Neuronal stem cell (in vitro differentiated cells): ENCODE measurements at regions not wholly inside any gene's neighbourhood (a gene's known extent, or its start where the extent isn't known, plus 50 kb on each side); places are given as distances from the start of the nearest gene placed in this dataset.
"Not testable (repeated sequence)": the region's sequence is repeated elsewhere in the genome, so short reads cannot be mapped to it uniquely, and the experiment has no call there.

Experiments used
- DNase-seq: peaks from one replicate; pipeline ENCODE4 v3.0.0-alpha.2; 2013; ENCODE audit warnings: low spot score
- H2AFZ ChIP-seq: one replicate; pipeline ENCODE4 v1.6.1; 2013; ENCODE audit warnings: mild to moderate bottlenecking, low read length, inconsistent platforms
- H2AK5ac ChIP-seq: 2 replicates; pipeline ENCODE4 v1.6.1; 2013; ENCODE audit warnings: low read depth, mild to moderate bottlenecking, inconsistent platforms, low read length, moderate library complexity, mixed read lengths
- H2BK120ac ChIP-seq: 2 replicates; pipeline ENCODE4 v1.6.1; 2013; ENCODE audit warnings: low read depth, mild to moderate bottlenecking, inconsistent platforms, low read length, moderate library complexity, mixed read lengths
- H2BK12ac ChIP-seq: one replicate; pipeline ENCODE4 v1.6.1; 2013; ENCODE audit warnings: low read length, inconsistent platforms
- H2BK15ac ChIP-seq: 2 replicates; pipeline ENCODE4 v1.6.1; 2013; ENCODE audit warnings: mild to moderate bottlenecking, low read length, inconsistent platforms, mixed read lengths
- H2BK5ac ChIP-seq: one replicate; pipeline ENCODE4 v1.6.1; 2013; ENCODE audit warnings: inconsistent platforms, mild to moderate bottlenecking, low read length, moderate library complexity
- H3K14ac ChIP-seq: one replicate; pipeline ENCODE4 v1.6.1; 2013; ENCODE audit warnings: low read length, inconsistent platforms
- H3K18ac ChIP-seq: 2 replicates; pipeline ENCODE4 v1.6.1; 2013; ENCODE audit warnings: low read length, inconsistent platforms
- H3K23ac ChIP-seq: 2 replicates; pipeline ENCODE4 v1.6.1; 2013; ENCODE audit warnings: low read depth, mild to moderate bottlenecking, mixed read lengths, low read length, inconsistent platforms; ENCODE audit not compliant: poor library complexity
- H3K27ac ChIP-seq: replicated peaks from 3 replicates; pipeline ENCODE4 v1.5.1; 2013; ENCODE audit warnings: low read length, inconsistent platforms
- H3K27me3 ChIP-seq, 3 experiments: 2 replicates each; pipeline ENCODE4 v1.6.1; 2013; ENCODE audit warnings: low read length in 3 of 3, mild to moderate bottlenecking in 2 of 3, inconsistent platforms in 1 of 3, low read depth in 1 of 3, mixed read lengths in 1 of 3, moderate library complexity in 1 of 3; ENCODE audit not compliant: control insufficient read depth in 3 of 3, insufficient read depth in 3 of 3
- H3K36me3 ChIP-seq, 2 donors: replicated peaks in 1 of 2; 2 replicates each; pipeline ENCODE4 v1.6.1; 2013; ENCODE audit warnings: low read length in 2 of 2; ENCODE audit not compliant: control insufficient read depth in 2 of 2, insufficient read depth in 2 of 2
- H3K4ac ChIP-seq: 2 replicates; pipeline ENCODE4 v1.6.1; 2013; ENCODE audit warnings: inconsistent platforms, mild to moderate bottlenecking, low read length, moderate library complexity
- H3K4me1 ChIP-seq, 2 donors: 1 replicate in 1 of 2; 2 replicates in 1 of 2; pipeline ENCODE4 v1.6.1; 2013; ENCODE audit warnings: low read length in 2 of 2, low read depth in 1 of 2; ENCODE audit not compliant: control insufficient read depth in 2 of 2, insufficient read depth in 1 of 2
- H3K4me2 ChIP-seq: one replicate; pipeline ENCODE4 v1.6.1; 2013; ENCODE audit warnings: mild to moderate bottlenecking, low read length, inconsistent platforms; ENCODE audit not compliant: insufficient read depth, poor library complexity, severe bottlenecking
- H3K4me3 ChIP-seq, 2 donors: 2 replicates each; pipeline ENCODE4 v1.5.1; 2013; ENCODE audit warnings: low read length in 2 of 2, mild to moderate bottlenecking in 2 of 2, inconsistent platforms in 1 of 2, moderate library complexity in 1 of 2
- H3K79me1 ChIP-seq: one replicate; pipeline ENCODE4 v1.6.1; 2013; ENCODE audit warnings: low read depth, mild to moderate bottlenecking, inconsistent platforms, low read length, moderate library complexity
- H3K9ac ChIP-seq: one replicate; pipeline ENCODE4 v1.6.1; 2013; ENCODE audit warnings: mild to moderate bottlenecking, low read depth, low read length, inconsistent platforms; ENCODE audit not compliant: poor library complexity
- H3K9me3 ChIP-seq, 2 donors: replicated peaks in 1 of 2; 2 replicates each; pipeline versions ENCODE3 to v1.6.1; 2013; ENCODE audit warnings: low read length in 2 of 2, mild to moderate bottlenecking in 2 of 2, inconsistent platforms in 1 of 2, low read depth in 1 of 2, mixed read lengths in 1 of 2, moderate library complexity in 1 of 2; ENCODE audit not compliant: control insufficient read depth in 2 of 2, insufficient read depth in 1 of 2
- H4K8ac ChIP-seq: one replicate; pipeline ENCODE4 v1.6.1; 2013; ENCODE audit warnings: low read depth, mild to moderate bottlenecking, inconsistent platforms, low read length, moderate library complexity
- H4K91ac ChIP-seq: one replicate; pipeline ENCODE4 v1.6.1; 2013; ENCODE audit warnings: low read length, low read depth, mild to moderate bottlenecking, inconsistent platforms; ENCODE audit not compliant: poor library complexity
- WGBS, 2 donors: extraction: QIAGEN DNeasy Blood & Tissue Kit; methylation state at CpG; one replicate each; pipeline ENCODE4 v1.1.7; 2013; ENCODE audit warnings: missing lambda C conversion rate in 2 of 2, mixed read lengths in 1 of 2; ENCODE audit not compliant: insufficient read length in 2 of 2, insufficient replicate concordance in 1 of 2; ENCODE audit errors: extremely low coverage in 2 of 2; 5-methylcytosine and 5-hydroxymethylcytosine counted together

DNA sequence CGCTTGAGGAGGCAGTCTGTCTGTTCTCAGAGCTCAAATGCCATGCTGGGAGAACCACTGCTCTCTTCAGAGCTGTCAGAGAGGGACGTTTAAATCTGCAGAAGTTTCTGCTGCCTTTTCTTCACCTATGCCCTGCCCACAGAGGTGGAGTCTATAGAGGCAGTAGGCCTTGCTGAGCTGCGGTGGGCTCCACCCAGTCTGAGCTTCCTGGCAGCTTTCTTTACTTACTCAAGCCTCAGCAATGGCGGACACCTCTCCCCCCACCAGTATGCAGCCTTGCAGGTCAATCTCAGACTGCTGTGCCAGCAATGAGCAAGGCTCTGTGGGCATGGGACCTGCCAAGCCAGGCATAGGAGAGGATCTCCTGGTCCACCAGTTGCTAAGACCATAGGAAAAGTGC is 580.1 kb downstream of the FRK start:
- H4K8ac ChIP-seq, H2BK15ac ChIP-seq, H2BK120ac ChIP-seq, H3K18ac ChIP-seq, H3K79me1 ChIP-seq, H4K91ac ChIP-seq, H3K27ac ChIP-seq, H3K14ac ChIP-seq, H3K27me3 ChIP-seq, H2AFZ ChIP-seq, H3K23ac ChIP-seq, H3K4me2 ChIP-seq, H2AK5ac ChIP-seq, H3K9me3 ChIP-seq, H3K9ac ChIP-seq, H2BK12ac ChIP-seq, H3K4me1 ChIP-seq, H3K4ac ChIP-seq, DNase-seq, H2BK5ac ChIP-seq, H3K36me3 ChIP-seq: not testable (repeated sequence)
- WGBS, 2 donors: no CpG with 5 or more reads among the region's 4 CpGs
- H3K4me3 ChIP-seq: peak overlapping the region in 1 of 2 donors; percentile 60

DNA sequence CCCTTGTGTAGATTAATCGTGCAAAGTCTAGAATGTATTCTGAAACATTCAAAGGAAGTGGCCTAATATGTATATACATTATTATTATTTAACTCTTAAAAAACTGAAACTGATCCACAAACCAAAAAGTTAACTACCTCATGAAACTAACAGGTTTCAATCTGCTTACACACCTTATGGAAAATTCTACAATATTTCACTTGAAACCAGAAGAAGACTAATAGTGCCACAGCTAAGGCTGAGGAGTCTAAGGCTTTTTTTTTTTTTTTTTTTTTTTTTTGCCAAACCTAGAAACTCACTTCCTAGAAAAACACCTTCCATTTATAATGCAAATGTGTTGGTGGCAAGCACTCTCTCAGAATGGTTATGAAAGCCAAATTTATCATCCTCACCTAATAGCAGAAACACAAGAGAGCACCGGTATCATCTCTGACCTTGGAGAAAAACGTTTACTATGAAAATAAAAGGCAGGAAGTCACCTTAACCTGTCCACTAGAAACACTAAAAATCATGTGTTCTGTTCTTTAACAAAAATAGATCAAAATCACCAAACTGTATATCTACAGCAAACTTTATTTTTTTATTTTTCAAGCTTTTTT is 586.1 kb downstream of the FRK start:
- Histone ChIP-seq H2BK120ac (no peak overlapping the region), H2BK15ac (no peak overlapping the region), H3K23ac (no peak overlapping the region), H3K18ac (no peak overlapping the region), H2BK12ac (no peak overlapping the region), H3K4me3 (no peak overlapping the region), H3K79me1 (no peaks in the 10 kb centered on the region), H3K27ac (no peak overlapping the region), H2AK5ac (no peak overlapping the region), H3K4ac (no peak overlapping the region), H3K9me3 (no peaks in the 10 kb centered on the region), H3K14ac (no peak overlapping the region), H3K4me2 (no peak overlapping the region), H3K9ac (no peak overlapping the region), H4K8ac (no peak overlapping the region), H3K36me3 (no peaks in the 10 kb centered on the region), H4K91ac (no peak overlapping the region), H3K27me3 (no peaks in the 10 kb centered on the region), H3K4me1 (no peaks in the 10 kb centered on the region), H2BK5ac (no peak overlapping the region), H2AFZ (no peak overlapping the region)
- WGBS, 2 donors: no CpG with 5 or more reads among the region's 3 CpGs
- no peak for DNase-seq

DNA sequence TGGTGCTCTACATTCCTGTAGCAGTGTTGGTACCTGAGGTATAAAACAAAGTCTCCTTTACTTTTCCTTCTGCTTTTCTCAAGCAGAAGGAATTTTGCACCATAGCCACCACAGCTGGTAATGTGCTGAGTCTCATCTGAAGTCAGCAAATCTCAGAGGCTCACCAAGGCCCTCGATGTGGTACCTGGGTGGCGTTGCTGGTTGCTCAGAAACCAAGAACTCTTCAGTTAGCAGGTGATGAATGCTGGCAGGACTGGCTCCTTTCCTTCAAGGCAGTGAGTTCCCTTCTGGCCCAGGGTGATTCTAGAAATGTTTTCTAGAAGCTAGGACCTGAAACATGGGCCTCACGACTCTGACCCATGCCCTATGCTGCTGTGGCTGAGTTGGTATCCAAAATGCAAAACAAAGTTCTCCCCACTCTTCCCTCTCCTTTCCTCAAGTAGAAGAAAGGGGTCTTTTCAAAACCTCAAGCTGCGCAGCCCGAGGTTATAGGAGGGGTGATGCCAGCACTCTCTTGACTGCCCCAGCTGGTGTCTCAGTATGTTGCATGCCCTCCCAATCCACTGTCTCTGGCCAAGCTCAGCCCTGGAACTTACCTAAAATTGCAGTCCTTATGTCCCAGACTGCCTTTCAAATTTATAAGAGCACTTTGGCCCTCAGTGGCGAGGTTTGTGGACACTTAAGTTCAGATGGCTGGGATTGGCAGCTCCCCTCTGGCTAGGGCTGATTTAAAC is 592.3 kb downstream of the FRK start:
- Histone ChIP-seq H4K8ac (no peak overlapping the region), H3K36me3 (no peaks in the 10 kb centered on the region), H3K4me3 (no peak overlapping the region), H3K9me3 (no peaks in the 10 kb centered on the region), H3K27me3 (no peaks in the 10 kb centered on the region), H2BK15ac (no peak overlapping the region), H3K4me2 (no peak overlapping the region), H3K14ac (no peak overlapping the region), H3K79me1 (peaks cover 2% of the 10 kb centered on the region), H3K23ac (no peak overlapping the region), H3K9ac (no peak overlapping the region), H3K27ac (no peak overlapping the region), H3K18ac (no peak overlapping the region), H4K91ac (no peak overlapping the region), H2BK5ac (no peak overlapping the region), H3K4ac (no peak overlapping the region), H2BK12ac (no peak overlapping the region), H2BK120ac (no peak overlapping the region), H2AK5ac (no peak overlapping the region), H3K4me1 (no peaks in the 10 kb centered on the region), H2AFZ (peak overlapping the region; percentile 33)
- DNase-seq: no peak
- WGBS, 2 donors: no CpG with 5 or more reads among the region's 6 CpGs

DNA sequence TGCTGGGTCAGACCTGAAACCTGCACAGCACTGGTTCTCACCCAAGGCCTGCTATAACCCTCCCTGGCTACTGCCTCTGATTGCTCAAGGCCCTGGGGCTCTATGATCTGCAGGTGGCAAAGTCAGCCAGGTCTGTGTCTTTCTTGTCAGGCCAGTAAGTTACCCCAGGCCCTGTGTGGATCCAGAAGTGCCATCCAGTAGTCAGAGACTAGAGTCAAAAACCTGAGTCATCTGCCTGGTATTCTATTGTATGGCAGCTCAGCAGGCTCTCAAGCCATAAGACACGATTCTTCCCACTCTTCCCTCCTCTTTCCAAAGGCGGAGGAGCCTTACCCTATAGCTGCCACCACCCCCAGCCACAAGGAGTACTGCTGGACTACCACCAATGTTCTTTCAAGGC is 593.0 kb downstream of the FRK start:
- no peak for DNase-seq
- no CpG with 5 or more reads among the region's 2 CpGs for WGBS, 2 donors
- no peak overlapping the region for H3K4me2 ChIP-seq

More for the DNA sequence above, 593.0 kb downstream of the FRK start:
- H3K9ac ChIP-seq: no peak overlapping the region
- no peak overlapping the region for H3K4me3 ChIP-seq
- no peak overlapping the region for H3K27ac ChIP-seq
- H3K9me3 ChIP-seq: no peaks in the 10 kb centered on the region
- H4K91ac ChIP-seq: no peak overlapping the region
- H4K8ac ChIP-seq: no peak overlapping the region
- no peaks in the 10 kb centered on the region for H3K36me3 ChIP-seq
- H2AK5ac ChIP-seq: no peak overlapping the region
- H2BK15ac ChIP-seq: no peak overlapping the region
- no peak overlapping the region for H3K4ac ChIP-seq
- no peaks in the 10 kb centered on the region for H3K27me3 ChIP-seq
- H2BK12ac ChIP-seq: no peak overlapping the region
- H2AFZ ChIP-seq: peak overlapping the region; percentile 18
- no peak overlapping the region for H2BK5ac ChIP-seq
- no peak overlapping the region for H3K14ac ChIP-seq
- H3K4me1 ChIP-seq: no peaks in the 10 kb centered on the region
- no peak overlapping the region for H3K18ac ChIP-seq
- peaks cover 2% of the 10 kb centered on the region for H3K79me1 ChIP-seq
- no peak overlapping the region for H3K23ac ChIP-seq
- H2BK120ac ChIP-seq: no peak overlapping the region
